CD4-positive, alpha-beta T cell treated with Interleukin-21 for 1 hour (primary cell): ENCODE measurements at regions not wholly inside any gene's neighbourhood (a gene's known extent, or its start where the extent isn't known, plus 50 kb on each side); places are given as distances from the start of the nearest gene placed in this dataset.

Experiments used
- DNase-seq: peaks from one replicate; pipeline ENCODE4 v3.0.0-alpha.2; 2020

DNA sequence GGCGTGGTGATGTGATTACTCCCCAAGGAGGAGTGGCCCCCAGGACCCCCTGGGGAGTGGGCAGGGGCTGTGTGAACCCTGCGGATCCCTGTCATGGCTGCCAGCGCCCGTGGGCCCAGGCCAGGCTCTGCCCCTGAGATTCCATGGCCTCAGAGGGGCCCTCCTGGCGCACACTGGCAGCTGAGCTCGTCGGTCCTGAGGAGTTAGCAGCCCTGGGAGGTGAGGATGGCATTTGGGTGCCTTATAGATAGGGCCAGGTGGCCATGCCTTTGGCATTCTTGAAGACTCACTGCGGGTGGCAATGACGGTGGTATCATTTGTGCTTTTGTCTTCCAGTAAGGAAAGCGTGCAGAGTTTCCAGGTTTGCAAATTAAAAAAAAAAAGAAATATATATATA, 146.8 kb upstream of the GSE1 start:
- no peak for DNase-seq

DNA sequence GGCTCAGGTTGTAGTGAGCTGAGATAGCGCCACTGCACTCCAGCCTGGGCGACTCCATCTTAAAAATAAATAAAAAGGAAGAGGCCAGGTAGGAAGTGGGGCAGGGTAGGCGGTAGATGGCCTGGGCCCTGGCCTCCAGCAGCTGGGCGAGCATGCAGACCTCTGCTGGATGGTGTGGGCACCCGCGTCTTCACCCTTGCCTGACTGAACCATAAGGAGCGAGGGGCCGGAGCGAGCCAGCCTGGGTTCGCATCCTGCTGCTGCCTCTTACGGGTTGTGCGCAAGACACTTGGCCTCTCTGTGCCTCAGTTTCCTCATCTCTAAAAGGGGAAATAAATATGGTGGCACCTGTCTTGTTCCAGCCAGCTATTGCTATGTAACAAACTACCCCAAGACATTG, 146.1 kb upstream of the GSE1 start:
- DNase-seq: no peak

DNA sequence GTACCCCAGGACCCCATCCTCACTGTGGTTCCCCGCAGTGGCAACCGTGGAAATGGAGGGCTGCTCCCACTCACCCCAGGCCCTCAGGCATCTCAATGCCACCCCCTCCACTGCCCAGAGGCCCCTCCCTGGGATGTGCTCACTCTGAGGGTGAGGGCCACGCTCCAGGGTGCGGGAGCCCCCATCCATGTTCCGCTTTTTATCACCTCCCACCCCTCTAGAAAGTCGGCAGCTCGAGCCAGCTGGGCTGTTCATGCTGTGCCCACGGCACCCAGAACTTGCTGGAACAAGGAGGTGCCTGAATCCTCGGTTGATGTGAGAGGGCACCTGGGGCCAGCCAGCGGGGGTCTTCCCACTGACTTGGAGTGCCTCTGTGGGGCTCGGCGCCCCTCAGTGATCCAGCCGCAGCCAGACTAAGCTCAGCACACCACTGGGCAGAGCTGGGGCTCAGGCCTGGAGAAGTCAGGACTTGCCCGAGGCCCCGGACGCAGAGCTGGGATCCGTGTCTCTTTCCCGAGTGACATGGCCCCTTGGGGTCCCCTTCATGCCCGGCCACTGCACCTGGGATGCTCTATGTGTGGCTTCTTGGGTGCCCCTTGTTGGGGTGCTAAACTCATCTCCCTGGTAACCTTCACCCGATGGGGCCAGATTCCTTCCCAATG, 143.1 kb upstream of the GSE1 start:
- no peak for DNase-seq

DNA sequence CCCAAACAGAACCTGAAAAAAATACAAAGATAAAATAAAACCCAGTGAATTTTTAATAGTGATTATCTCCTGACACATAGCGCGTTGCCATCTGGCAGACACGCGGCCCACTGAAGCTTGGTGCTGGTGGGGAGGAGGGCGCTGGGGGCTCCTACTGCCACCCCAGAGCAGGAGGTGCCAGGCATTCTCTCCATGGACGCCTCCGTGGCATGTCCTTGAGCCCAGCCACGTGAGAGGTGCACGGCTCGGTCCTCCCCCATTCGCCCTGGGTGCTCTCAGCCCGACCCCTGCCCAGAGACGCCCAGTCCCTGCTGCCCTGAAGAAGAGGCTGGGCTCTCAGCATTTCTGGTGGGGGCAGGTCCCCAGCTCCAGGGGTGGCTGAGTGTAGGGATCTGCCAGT, 142.2 kb upstream of the GSE1 start:
- no peak for DNase-seq

DNA sequence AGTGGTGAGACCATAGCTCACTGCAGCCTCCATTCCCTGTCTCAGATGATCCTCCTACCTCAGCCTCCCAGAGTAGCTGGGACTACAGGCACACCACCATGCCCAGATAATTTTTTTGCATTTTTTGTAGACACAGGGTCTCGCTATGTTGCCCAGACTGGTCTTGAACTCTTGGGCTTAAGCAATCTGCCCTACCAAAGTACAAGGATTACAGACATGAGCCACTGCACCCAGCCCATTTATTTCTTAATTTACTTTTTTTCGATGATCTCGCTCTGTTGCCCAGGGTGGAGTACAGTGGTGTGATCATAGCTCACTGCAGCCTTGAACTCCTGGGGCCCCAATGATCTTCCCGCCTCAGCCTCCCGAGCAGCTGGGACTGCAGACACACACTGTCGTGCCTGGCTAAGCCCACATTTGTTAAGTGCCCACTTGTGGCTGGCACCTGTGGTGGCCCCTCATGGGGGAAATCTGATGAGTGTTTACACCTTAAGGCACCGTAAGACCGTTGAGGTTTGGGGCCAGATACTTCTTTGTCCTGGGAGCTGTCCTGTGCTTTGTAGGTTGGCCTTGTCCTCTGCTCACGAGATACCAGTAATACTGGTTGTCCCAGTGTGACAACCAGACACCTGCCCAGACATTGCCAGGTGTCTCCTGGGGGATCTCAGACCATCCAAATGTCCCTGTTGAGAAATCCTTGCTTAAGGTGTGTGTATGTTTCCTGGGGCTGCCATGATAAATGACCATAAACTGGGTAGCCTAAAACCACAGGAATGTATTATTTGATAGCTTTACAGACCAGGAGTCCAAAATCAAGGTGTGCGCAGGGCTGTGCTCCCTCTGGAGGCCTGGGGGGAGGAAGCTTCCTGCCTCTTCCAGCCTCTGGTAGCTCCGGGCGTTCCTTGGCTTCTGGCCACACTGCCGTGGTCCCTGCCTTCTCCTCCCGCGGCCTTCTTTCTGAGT, 141.4 kb upstream of the GSE1 start:
- no peak for DNase-seq

DNA sequence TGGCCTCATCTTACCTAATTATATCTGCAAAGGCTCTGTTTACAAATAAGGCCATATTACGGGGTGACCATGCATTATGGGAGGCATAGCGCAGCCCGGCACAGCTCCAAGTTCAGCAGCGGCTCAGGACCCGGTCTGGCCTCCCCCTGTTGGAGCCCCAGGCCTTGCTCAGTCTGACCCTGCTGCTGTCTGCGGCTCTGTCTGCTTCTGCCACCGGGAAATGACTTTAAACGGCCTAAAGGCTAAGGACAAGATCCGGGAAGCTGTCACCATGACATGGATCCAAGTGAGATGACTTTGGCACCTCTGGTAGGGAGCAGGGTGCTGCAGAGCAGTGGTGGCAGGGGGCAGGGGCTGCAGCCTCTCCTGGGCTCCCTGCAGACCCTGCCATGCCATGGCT, 140.6 kb upstream of the GSE1 start:
- no peak for DNase-seq

DNA sequence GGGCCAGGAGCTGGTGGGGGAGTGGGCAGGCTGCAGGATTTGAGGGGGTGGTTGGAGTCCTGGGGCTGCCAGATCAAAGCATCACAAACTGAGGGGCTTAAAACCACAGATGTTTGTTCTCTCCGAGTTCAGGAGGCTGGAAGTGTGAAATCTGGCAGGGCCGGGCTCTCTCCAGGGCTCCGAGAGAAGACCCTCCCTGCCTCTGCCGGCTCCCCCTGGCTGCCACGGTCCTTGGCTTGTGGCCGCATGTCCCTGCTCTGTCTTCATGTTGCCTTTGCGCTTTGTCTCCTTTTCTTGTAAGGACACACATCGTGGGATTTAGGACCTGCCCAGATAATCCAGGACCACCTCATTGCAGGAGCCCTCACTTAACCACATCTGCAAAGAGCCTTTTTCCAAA, 139.8 kb upstream of the GSE1 start:
- no peak for DNase-seq

DNA sequence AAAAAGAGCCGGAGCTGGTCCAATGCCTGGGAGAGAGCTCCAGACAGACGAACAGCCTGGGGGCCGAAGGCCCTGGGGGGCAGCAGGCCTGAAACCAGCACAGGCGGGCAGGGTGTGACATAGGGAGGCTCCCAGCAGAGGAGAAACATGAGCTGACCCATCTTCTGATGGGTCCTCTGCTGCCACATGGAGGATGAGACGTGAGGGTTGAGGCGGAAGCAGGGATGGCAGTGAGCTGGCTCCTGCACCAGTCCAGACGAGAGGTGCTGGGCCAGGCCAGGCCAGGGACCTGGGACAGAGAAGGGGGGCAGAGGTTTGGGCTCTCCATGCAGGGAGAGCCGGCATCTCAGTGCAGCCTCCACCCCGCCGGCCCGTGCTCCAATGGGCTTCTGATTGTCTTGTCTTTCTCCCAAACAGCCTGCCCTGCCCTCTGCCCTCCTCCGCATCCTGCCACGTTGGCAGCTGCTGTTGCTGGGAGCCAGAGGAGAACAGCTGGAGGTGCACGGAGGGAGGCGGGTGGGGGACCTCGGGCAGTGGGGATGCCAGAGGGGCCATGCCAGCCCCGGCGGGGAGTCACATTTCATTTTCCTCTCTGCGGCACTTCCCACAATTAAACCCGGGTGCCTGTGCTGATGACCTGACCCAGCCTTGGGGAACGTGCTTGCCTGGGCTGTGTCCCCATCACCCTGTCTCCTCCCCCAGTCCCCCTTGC, 139.1 kb upstream of the GSE1 start:
- DNase-seq: no peak

DNA sequence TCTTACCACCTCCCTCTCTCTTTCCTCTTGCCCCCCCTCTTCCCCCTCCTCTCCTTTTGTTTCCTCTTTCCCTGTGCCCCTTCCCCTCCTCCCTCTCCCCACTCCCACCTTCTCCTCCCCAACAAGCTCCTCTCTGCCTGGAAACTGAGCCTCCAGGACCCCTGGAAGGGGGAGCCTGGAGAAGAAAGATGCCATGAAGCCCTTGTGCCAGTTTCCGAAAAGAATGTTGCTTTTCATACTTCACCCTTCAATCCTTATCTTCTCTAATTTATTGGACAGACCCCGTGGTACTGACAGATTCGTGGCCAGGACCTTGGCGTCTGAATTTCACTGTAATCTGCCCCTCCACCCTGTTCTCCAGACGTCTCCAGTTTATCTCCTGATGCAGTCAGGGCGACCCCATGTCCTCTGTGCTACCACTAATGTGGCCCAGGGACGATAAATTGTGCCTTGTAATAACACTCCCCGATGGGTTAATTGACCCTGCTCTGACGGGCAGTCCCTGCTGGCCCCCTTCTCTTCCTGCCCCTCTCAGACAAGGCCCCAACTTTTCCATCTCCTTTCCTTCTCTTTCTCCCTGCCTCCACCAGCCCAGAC, 138.4 kb upstream of the GSE1 start:
- DNase-seq: no peak

DNA sequence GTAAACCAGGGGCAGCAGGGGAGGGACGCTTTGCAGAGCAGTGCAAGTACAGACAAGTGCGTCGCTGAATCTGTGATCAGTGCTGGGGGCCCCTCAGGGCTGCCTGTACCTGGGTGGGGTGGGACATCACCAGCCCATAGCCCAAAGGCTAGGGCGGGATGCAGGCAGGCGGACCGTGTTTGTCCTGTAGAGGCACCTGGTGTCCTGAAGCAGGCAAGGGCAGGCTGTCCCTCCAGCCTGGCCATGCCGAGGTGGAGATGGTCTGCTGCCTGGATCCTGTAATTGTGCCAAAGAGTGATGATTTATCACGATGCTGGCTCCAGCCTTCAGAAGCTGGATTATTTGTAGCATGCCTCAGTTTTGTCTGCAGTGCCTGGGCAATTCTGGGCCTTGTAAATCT, 137.9 kb upstream of the GSE1 start:
- DNase-seq: no peak

DNA sequence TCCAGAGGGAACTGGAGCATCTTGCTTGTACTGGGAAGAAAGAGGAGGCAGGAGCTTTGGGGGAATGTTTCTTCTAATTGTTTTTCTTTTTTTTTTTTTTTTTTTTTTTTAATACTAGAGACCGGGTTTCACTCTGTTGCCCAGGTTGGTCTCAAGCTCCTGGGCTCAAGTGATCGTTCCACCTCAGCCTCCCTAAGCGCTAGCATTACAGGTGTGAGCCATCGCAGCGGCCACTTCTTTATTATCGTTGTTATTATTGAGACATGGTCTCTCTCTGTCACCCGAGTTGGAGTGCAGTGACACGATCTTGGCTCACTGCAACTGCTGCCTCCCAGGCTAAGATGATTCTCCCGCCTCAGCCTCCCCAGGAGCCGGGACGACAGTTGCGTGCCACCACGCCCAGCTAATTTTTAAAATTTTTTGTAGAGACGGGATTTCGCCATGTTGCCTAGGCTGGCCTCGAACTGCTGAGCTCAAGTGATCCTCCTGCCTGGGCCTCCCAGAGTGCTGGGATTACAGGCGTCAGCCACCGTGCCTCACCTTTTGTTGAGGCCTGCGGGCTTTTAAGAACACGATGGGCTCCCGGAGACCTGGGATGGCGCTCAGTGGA, 137.3 kb upstream of the GSE1 start:
- no peak for DNase-seq

DNA sequence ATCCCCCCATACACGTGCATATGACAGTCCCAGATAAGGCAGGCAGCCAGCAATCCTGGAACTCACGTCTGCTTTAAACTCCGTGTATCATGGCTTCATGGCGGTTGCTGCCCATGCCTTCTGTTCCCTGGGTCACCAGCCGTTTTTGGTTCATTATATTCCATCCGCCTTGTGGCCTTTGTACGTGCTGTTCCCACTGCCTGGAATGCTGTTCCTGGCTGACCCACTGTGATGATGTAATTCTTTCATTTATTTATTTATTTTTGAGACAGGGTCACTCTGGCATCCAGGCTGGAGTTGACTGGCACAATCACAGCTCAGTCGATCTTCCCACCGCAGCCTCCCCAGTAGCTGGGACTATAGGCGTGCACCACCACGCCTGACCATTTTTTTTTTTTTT, 136.7 kb upstream of the GSE1 start:
- DNase-seq: no peak

DNA sequence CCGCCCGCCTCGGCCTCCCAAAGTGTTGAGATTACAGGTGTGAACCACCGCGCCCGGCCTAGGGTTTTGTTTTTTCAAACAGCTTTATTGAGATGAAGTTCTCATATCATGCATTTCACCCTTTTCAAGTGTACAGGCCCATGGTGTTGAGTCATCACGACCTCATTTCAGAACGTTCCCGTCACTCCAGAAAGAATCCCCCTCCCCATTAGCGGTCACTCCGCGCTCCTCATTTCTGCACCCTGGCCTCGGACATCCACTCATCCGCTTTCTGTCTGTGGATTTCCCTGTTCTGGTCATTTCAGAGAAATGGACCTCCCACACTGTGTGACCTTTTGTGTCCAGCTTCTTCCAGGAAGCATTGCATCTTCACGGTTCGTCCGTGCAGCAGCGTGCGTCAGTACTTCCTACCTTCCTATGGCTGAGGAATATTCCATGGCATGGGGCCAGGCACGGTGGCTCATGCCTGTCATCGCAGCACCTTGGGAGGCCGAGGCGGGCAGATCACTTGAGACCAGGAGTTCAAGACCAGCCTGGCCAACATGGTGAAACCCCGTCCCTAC, 135.2 kb upstream of the GSE1 start:
- DNase-seq: no peak

DNA sequence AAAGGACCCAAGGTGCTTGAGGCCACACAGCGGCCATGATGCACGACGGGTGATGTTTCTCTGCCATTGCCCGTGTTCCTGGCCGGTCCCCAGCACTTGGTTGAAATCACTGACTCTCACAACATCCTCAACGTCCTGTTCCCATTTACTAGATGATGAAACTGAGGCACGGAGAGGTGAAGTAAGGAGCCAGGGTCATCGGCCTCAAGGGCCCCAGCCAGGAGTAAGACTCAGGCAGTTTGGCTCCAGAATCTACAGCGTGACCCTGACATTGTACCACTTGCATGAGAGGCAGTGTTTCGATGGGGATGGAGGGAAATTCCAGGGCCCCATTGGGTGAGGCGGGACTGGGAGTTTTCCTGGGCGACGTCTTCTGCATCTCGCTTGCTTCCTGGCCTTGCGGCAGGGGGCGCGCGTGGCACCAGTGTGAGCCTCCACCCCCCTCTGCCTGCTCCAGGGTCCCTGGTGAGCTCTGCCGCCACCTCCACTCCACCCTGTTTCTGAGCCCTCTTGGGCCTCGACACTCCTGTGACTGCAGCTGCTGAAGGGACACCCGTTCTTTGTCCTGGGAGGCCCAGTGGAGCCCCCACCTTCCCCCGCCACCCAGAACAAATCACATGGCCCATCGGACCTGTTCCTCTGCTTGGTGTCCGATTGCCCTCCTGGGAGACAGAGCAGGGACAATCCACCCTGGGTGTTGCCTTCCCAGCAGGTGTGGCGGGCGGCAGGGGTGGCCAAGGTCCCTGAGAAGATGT, 133.0 kb upstream of the GSE1 start:
- DNase-seq: no peak

DNA sequence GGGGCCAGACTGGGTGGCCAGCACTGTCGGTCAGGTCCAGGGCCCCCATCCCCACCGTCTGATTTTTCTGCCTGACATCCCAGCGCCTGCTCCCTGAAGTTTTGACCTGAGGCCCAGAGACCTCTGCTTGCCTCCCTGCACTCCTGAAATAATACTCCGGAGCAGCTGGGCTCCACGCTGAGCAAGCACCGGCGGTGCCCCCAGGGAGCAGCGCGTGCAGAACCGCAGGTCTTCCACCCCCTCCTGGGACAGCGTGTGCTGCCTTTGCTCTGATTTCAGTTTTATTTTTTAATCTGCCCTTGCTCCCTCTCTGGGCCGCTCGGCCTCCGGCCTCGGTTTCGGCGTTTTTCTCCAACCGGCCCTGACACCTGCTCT, 132.4 kb upstream of the GSE1 start:
- no peak for DNase-seq

DNA sequence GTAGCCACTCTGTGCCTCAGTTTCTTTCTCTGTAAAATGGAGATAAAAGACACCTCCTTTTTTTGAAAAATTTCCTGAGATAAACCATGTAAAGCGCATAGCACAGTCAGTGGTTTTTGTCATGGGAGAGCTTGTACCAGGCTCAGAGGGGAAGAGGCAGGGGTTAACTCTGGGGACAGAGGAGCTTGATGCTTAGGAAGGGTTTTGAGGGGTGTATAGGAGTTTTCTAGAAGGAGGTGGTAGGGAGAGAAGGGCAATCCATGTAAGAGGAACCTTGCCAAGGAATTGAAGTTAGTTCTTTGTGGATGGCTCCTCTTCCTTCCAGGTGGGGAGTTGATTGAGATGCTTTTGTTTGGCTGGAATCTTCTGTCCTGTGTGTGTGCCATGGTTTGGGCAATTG, 131.9 kb upstream of the GSE1 start:
- no peak for DNase-seq

DNA sequence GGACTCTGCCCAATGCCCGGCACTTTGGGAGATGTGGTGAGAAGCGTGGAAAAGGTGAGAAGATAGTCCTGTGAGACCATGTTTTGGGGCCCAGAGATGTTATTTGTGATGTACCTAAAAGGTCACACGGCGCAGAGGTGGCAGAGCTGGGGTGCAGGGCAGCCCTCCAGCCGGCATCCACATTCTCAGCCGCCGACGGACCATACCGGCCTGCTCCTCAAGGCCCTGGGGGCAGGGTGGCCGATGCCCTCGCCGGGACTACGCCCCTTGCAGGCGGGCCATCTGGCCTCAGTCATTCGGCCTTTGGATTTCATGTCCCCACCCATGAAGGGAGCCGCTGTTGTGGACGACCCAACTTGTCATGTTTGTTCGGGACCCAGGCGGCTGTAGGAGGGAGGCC, 131.4 kb upstream of the GSE1 start:
- no peak for DNase-seq

DNA sequence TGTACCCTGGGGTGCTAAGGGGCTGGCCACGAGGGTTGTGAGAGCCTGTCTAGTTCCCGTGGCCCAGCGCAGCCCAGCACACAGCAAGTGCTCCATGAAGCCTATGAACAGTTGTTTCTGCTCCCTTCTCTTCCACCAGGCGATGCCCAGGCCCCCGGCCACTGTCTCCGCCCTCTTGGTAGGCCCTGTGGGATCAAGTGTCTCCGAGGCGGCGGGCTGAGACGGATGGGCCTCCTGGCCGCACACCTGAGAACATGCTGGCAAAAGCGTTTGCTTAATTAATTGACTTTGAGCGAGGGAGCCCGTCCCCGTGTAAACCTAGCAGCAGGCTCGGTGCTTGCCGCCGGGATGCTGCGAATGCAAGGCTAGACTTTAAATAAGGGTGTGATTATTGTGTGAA, 129.7 kb upstream of the GSE1 start:
- DNase-seq: no peak

DNA sequence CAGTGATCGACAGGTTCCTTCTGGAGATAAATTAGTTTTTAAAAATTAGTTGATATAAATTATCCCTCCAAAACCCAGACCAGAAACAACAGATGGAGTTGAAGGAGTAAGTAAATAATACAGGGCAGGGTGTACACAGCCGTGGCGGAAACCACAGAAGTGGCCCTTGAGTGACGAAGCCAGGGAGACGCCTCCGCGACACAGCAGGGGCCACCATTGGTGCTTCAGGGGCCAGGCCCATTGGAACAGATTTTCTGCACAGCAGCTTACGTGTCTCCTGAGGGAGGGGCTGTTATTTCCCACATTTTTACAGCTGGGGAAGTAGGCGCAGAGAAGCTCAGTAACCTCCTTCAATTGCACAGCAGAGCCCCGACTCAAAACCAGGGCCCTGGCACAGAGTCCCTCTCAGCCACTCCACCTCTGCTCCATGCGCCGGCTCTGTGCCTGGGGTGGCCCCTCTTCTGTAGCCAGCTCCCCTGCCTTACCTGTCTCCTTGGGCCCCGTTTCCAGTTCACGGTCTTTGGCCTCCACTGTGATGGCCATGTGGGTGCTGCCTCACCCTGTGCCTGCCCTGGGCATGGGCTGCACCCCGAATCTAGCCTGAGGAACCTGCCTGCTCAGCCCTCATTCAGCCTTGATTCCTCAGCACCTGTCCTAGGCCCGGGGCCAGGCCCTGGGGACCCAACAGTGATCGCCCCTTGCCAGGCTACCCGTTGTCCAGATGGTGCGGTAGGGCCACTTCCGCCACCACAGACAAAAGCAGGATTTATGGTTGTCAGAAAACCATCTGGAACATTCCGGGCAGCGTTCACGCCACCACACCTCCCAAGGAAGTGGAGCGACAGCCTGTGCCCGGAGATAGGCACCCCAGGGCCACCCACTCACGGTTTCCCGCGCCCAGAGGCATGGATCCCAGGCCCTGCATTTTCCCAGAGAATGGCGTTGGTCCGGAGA, 128.5 kb upstream of the GSE1 start:
- no peak for DNase-seq

DNA sequence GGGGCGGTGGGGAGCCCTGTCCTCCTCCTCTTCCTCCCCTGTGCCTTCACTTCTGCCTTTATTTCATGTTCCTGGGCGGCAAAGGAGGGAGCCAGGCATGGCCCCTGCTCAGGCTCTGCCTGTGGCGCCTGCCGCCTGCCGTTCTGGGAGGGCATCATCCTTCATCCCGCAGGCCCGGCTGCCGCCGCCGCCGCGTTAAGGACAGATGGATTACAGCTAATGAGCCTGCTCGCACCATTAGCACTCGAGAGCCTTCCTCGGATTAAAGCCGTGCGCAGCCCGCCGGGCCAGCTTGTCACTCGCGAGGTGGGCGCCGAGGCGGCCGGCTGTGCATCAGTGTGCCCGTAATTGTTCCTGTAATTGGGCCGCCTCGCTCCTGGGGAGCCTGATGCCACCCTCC, 127.7 kb upstream of the GSE1 start:
- DNase-seq: no peak
